Liver (tissue), 2 donors: ENCODE measurements at regions not wholly inside any gene's neighbourhood (a gene's known extent, or its start where the extent isn't known, plus 50 kb on each side); places are given as distances from the start of the nearest gene placed in this dataset.

Source experiments
- YY1 ChIP-seq: IDR thresholded peaks from 2 replicates; pipeline ENCODE4 v1.6.1; 2016; ENCODE audit warnings: antibody characterized with exemption, mild to moderate bottlenecking
- TF ChIP-seq, protein P1 (sequence below): fragments of 150-350 bp; IDR thresholded peaks from 2 replicates; pipeline ENCODE4 v1.5.1; 2017; ENCODE audit warnings: improper control_type of control experiment, low read depth, low read length; ENCODE audit not compliant: missing input control
- donor health status: healthy.

GRCh38 chr5:74107899-74108298, 481.9 kb downstream of the ARHGEF28 start:
- no peak for TF ChIP-seq YY1
- TF ChIP-seq, protein P1, sequence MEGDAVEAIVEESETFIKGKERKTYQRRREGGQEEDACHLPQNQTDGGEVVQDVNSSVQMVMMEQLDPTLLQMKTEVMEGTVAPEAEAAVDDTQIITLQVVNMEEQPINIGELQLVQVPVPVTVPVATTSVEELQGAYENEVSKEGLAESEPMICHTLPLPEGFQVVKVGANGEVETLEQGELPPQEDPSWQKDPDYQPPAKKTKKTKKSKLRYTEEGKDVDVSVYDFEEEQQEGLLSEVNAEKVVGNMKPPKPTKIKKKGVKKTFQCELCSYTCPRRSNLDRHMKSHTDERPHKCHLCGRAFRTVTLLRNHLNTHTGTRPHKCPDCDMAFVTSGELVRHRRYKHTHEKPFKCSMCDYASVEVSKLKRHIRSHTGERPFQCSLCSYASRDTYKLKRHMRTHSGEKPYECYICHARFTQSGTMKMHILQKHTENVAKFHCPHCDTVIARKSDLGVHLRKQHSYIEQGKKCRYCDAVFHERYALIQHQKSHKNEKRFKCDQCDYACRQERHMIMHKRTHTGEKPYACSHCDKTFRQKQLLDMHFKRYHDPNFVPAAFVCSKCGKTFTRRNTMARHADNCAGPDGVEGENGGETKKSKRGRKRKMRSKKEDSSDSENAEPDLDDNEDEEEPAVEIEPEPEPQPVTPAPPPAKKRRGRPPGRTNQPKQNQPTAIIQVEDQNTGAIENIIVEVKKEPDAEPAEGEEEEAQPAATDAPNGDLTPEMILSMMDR, result no peak
